ENCODE measurements at regions not wholly inside any gene's neighbourhood (a gene's known extent, or its start where the extent isn't known, plus 50 kb on each side); places are given as distances from the start of the nearest gene placed in this dataset.
"Not testable (repeated sequence)": the region's sequence is repeated elsewhere in the genome, so short reads cannot be mapped to it uniquely, and the experiment has no call there.

GRCh38 chr10:117797296-117797695 lies 249.4 kb downstream of the RAB11FIP2 start:
- no peak for FAIRE-seq

GRCh38 chr10:117801691-117802090 lies 245.1 kb downstream of the RAB11FIP2 start:
- FAIRE-seq, result no peak

- no peak for FAIRE-seq
Observed at GRCh38 chr10:117804470-117805011, 242.2 kb downstream of the RAB11FIP2 start.

- no peak for FAIRE-seq
Observed at GRCh38 chr10:117805139-117805538, 241.6 kb downstream of the RAB11FIP2 start.

GRCh38 chr10:117807441-117807840 lies 239.3 kb downstream of the RAB11FIP2 start:
- FAIRE-seq, result no peak

- FAIRE-seq, result not testable (repeated sequence)
Observed at GRCh38 chr10:117815816-117816215, 230.9 kb downstream of the RAB11FIP2 start.

GRCh38 chr10:117817116-117817515 lies 229.6 kb downstream of the RAB11FIP2 start:
- no peak for FAIRE-seq

GRCh38 chr10:117818721-117819120 lies 228.0 kb downstream of the RAB11FIP2 start:
- FAIRE-seq, result no peak

- FAIRE-seq, result no peak
Observed at GRCh38 chr10:117819304-117819703, 227.4 kb downstream of the RAB11FIP2 start.

GRCh38 chr10:117823980-117824379 lies 222.8 kb downstream of the RAB11FIP2 start:
- FAIRE-seq, result no peak

- no peak for FAIRE-seq
Observed at GRCh38 chr10:117830205-117830604, 216.5 kb downstream of the RAB11FIP2 start.

GRCh38 chr10:117830787-117831212 lies 215.9 kb downstream of the RAB11FIP2 start:
- no peak for FAIRE-seq

- FAIRE-seq, result not testable (repeated sequence)
Observed at GRCh38 chr10:117838500-117839498, 207.9 kb downstream of the RAB11FIP2 start.

- FAIRE-seq, result not testable (repeated sequence)
Observed at GRCh38 chr10:117856426-117856825, 190.3 kb downstream of the RAB11FIP2 start.

GRCh38 chr10:117860135-117860534 lies 186.6 kb downstream of the RAB11FIP2 start:
- FAIRE-seq, result no peak

GRCh38 chr10:117860823-117861222 lies 185.9 kb downstream of the RAB11FIP2 start:
- FAIRE-seq, result peak; percentile 66

GRCh38 chr10:117861329-117861728 lies 185.4 kb downstream of the RAB11FIP2 start:
- no peak for FAIRE-seq

GRCh38 chr10:117863771-117864170 lies 183.0 kb downstream of the RAB11FIP2 start:
- no peak for FAIRE-seq

GRCh38 chr10:117865945-117866344 lies 180.8 kb downstream of the RAB11FIP2 start:
- no peak for FAIRE-seq

- FAIRE-seq, result no peak
Observed at GRCh38 chr10:117868151-117868550, 178.6 kb downstream of the RAB11FIP2 start.

GRCh38 chr10:117875793-117876192 lies 170.9 kb downstream of the RAB11FIP2 start:
- no peak for FAIRE-seq

GRCh38 chr10:117876210-117876609 lies 170.5 kb downstream of the RAB11FIP2 start:
- FAIRE-seq, result no peak

GRCh38 chr10:117878626-117879025 lies 168.1 kb downstream of the RAB11FIP2 start:
- FAIRE-seq, result no peak

GRCh38 chr10:117884093-117884492 lies 162.6 kb downstream of the RAB11FIP2 start:
- no peak for FAIRE-seq

Data from A204.1 (cell line).